A549 (cell line): ENCODE measurements at regions not wholly inside any gene's neighbourhood (a gene's known extent, or its start where the extent isn't known, plus 50 kb on each side); places are given as distances from the start of the nearest gene placed in this dataset.

Experiments
- ATAC-seq, 2 experiments: fragments of 200-7000 bp in 1 of 2; fragments of >200 bp in 1 of 2; cut with Nextera tagmentation in 1 of 2; cut with Tn5 transposase in 1 of 2; 3 replicates each; pipeline versions ENCODE4 v1.8.0 to v1.9.1; 2018 to 2020; ENCODE audit warnings: mild to moderate bottlenecking in 1 of 2, moderate library complexity in 1 of 2
- CTCF ChIA-PET: fragments of 300-600 bp; sonication (Branson Sonifier 250); formaldehyde crosslinking; extraction: SDS; loops from one replicate; lab custom pipeline; 2021; ENCODE audit warnings: antibody characterized with exemption, inconsistent platforms; lab: Yijun Ruan, JAX
- POLR2A ChIA-PET: fragments of 350-600 bp; formaldehyde crosslinking; extraction: SDS; loops from one replicate; lab custom pipeline; 2021; ENCODE audit warnings: antibody characterized with exemption, inconsistent platforms; lab: Yijun Ruan, JAX
- DNase-seq, 2 experiments: peaks; one replicate each; pipeline versions ENCODE4 v3.0.0 to v3.0.0-alpha.2; 2011 to 2016; ENCODE audit warnings: low read depth in 1 of 2, low spot score in 1 of 2
- FAIRE-seq: peaks from 2 replicates; lab custom pipeline; 2011; peaks lifted over from hg19 to GRCh38; lab: Jason Lieb, UNC
- H3K27ac ChIP-seq, 2 experiments: fragments of >200 bp; sonication (Bioruptor Twin); formaldehyde crosslinking; 3 replicates each; pipeline ENCODE4 v1.5.1; 2016 to 2017
- H3K4me1 ChIP-seq: fragments of >200 bp; sonication (Bioruptor Twin); formaldehyde crosslinking; 3 replicates; pipeline ENCODE4 v1.6.1; 2016
- H3K4me2 ChIP-seq: fragments of >200 bp; sonication (Bioruptor Twin); formaldehyde crosslinking; 3 replicates; pipeline ENCODE4 v1.6.1; 2016
- H3K4me3 ChIP-seq: fragments of >200 bp; sonication (Bioruptor Twin); formaldehyde crosslinking; 3 replicates; pipeline ENCODE4 v1.5.1; 2016
- H3K9me3 ChIP-seq: fragments of >200 bp; sonication (Bioruptor Twin); formaldehyde crosslinking; 3 replicates; pipeline ENCODE4 v1.6.1; 2016
- BHLHE40 ChIP-seq: IDR thresholded peaks from 2 replicates; pipeline ENCODE4 v1.6.1; 2012; ENCODE audit warnings: low read depth, low read length, inconsistent platforms
- CHD4 ChIP-seq: fragments of 200-600 bp; sonication (generic); IDR thresholded peaks from 2 replicates; pipeline ENCODE4 v1.6.1; 2016; ENCODE audit warnings: antibody characterized with exemption, mild to moderate bottlenecking, borderline replicate concordance
- E2F6 ChIP-seq: IDR thresholded peaks from 2 replicates; pipeline ENCODE4 v1.6.1; 2012; ENCODE audit warnings: low read depth, borderline replicate concordance
- EHF ChIP-seq: fragments of 250-450 bp; sonication (Bioruptor Pico); IDR thresholded peaks from 2 replicates; pipeline ENCODE4 v1.5.0; 2020; ENCODE audit warnings: mild to moderate bottlenecking
- EHMT2 ChIP-seq: fragments of 200-600 bp; sonication (generic); IDR thresholded peaks from 2 replicates; pipeline ENCODE4 v1.6.1; 2016; ENCODE audit warnings: antibody characterized with exemption, low read depth, mild to moderate bottlenecking, moderate library complexity
- ESRRA ChIP-seq: fragments of 150-350 bp; IDR thresholded peaks from 2 replicates; pipeline ENCODE4 v1.6.1; 2014; ENCODE audit warnings: mild to moderate bottlenecking, low read length, borderline replicate concordance
- FOSB ChIP-seq: fragments of 250-450 bp; sonication (Bioruptor Pico); IDR thresholded peaks from 2 replicates; pipeline ENCODE4 v1.5.0; 2020; ENCODE audit warnings: mild to moderate bottlenecking, moderate library complexity
- FOXS1 ChIP-seq: fragments of 250-450 bp; sonication (Bioruptor Pico); IDR thresholded peaks from 2 replicates; pipeline ENCODE4 v1.5.0; 2020; ENCODE audit warnings: mild to moderate bottlenecking, moderate library complexity
- GATA3 ChIP-seq: IDR thresholded peaks from 2 replicates; pipeline ENCODE4 v1.6.1; 2012; ENCODE audit warnings: borderline replicate concordance
- HEYL ChIP-seq: fragments of 250-450 bp; sonication (Bioruptor Pico); IDR thresholded peaks from 2 replicates; pipeline ENCODE4 v1.8.0; 2021; ENCODE audit warnings: mild to moderate bottlenecking, moderate library complexity
- HOXA7 ChIP-seq: fragments of 250-450 bp; sonication (Bioruptor Pico); IDR thresholded peaks from 2 replicates; pipeline ENCODE4 v1.5.0; 2020; ENCODE audit warnings: mild to moderate bottlenecking, moderate library complexity
- JUN ChIP-seq, 2 experiments: fragments of >200 bp; sonication (Bioruptor Twin); formaldehyde crosslinking; IDR thresholded peaks; 2 replicates in 1 of 2; 3 replicates in 1 of 2; pipeline ENCODE4 v1.6.1; 2016 to 2017
- JUNB ChIP-seq: fragments of >200 bp; sonication (Bioruptor Twin); formaldehyde crosslinking; IDR thresholded peaks from 2 replicates; pipeline ENCODE4 v1.6.1; 2016
- KDM1A ChIP-seq: fragments of 200-600 bp; sonication (generic); IDR thresholded peaks from 2 replicates; pipeline ENCODE4 v1.6.1; 2016; ENCODE audit warnings: low read depth, mild to moderate bottlenecking
- KDM5A ChIP-seq: fragments of 200-600 bp; sonication (generic); IDR thresholded peaks from 2 replicates; pipeline ENCODE4 v1.6.1; 2016; ENCODE audit warnings: antibody characterized with exemption, mild to moderate bottlenecking
- MAFK ChIP-seq: fragments of 450-650 bp; IDR thresholded peaks from 2 replicates; pipeline ENCODE4 v1.6.1; 2014; ENCODE audit not compliant: partially characterized antibody
- MAX ChIP-seq: IDR thresholded peaks from 2 replicates; pipeline ENCODE4 v1.6.1; 2012
- MAZ ChIP-seq: fragments of 150-350 bp; IDR thresholded peaks from 2 replicates; pipeline ENCODE4 v1.6.1; 2014; ENCODE audit warnings: antibody characterized with exemption, low read depth, low read length, borderline replicate concordance
- MYC ChIP-seq: IDR thresholded peaks from 2 replicates; pipeline ENCODE4 v1.6.1; 2012; ENCODE audit warnings: mild to moderate bottlenecking, inconsistent platforms, low read length, improper control_type of control experiment, borderline replicate concordance
- NPAS2 ChIP-seq: fragments of 250-450 bp; sonication (Bioruptor Pico); IDR thresholded peaks from 2 replicates; pipeline ENCODE4 v1.8.0; 2022; ENCODE audit warnings: mild to moderate bottlenecking, moderate library complexity, borderline replicate concordance
- NR3C1 ChIP-seq: fragments of >200 bp; sonication (Bioruptor Twin); formaldehyde crosslinking; IDR thresholded peaks from 3 replicates; pipeline ENCODE4 v1.6.1; 2017
- PHF8 ChIP-seq: fragments of 200-600 bp; sonication (generic); IDR thresholded peaks from 2 replicates; pipeline ENCODE4 v1.6.1; 2016; ENCODE audit warnings: low read depth, mild to moderate bottlenecking, antibody characterized with exemption, moderate library complexity, borderline replicate concordance
- POLR2A ChIP-seq: IDR thresholded peaks from 2 replicates; pipeline ENCODE4 v1.6.1; 2012; ENCODE audit warnings: mild to moderate bottlenecking, low read length
- POLR2AphosphoS2 ChIP-seq: conservative IDR thresholded peaks from 2 replicates; pipeline ENCODE4 v1.6.1; 2012; ENCODE audit warnings: low read length, improper control_type of control experiment, inconsistent platforms
- RCOR1 ChIP-seq: fragments of 150-350 bp; IDR thresholded peaks from 2 replicates; pipeline ENCODE4 v1.6.1; 2014; ENCODE audit warnings: antibody characterized with exemption, low read length, low read depth
- RNF2 ChIP-seq: fragments of 200-600 bp; sonication (generic); IDR thresholded peaks from 2 replicates; pipeline ENCODE4 v1.6.1; 2016; ENCODE audit warnings: low read depth, mild to moderate bottlenecking, antibody characterized with exemption, moderate library complexity, borderline replicate concordance
- SREBF2 ChIP-seq: fragments of 450-650 bp; IDR thresholded peaks from 2 replicates; pipeline ENCODE4 v1.6.1; 2014; ENCODE audit warnings: mild to moderate bottlenecking, moderate library complexity
- TFCP2L1 ChIP-seq: fragments of 250-450 bp; sonication (Bioruptor Pico); IDR thresholded peaks from 2 replicates; pipeline ENCODE4 v1.5.0; 2021; ENCODE audit warnings: mild to moderate bottlenecking
- ZC3H11A ChIP-seq: fragments of 450-650 bp; IDR thresholded peaks from 2 replicates; pipeline ENCODE4 v1.6.1; 2014; ENCODE audit warnings: antibody characterized with exemption, mild to moderate bottlenecking
- ZFP36 ChIP-seq: fragments of 450-650 bp; IDR thresholded peaks from 2 replicates; pipeline ENCODE4 v1.6.1; 2014; ENCODE audit warnings: borderline replicate concordance; ENCODE audit not compliant: partially characterized antibody
- ZNF302 ChIP-seq: fragments of 250-450 bp; sonication (Bioruptor Pico); IDR thresholded peaks from 2 replicates; pipeline ENCODE4 v1.9.0; 2021; ENCODE audit warnings: inconsistent platforms, mild to moderate bottlenecking, moderate library complexity
- WGBS: methylation state at CpG from one replicate; pipeline ENCODE4 v1.1.6; 2017; ENCODE audit errors: missing lambda C conversion rate; 5-methylcytosine and 5-hydroxymethylcytosine counted together
- TF ChIP-seq, protein P1 (sequence below): fragments of >200 bp; sonication (Bioruptor Twin); formaldehyde crosslinking; IDR thresholded peaks from 3 replicates; pipeline ENCODE4 v1.5.1; 2016

GRCh38 chr10:64738462-64738861, 1217.3 kb downstream of the REEP3 start:
- ChIA-PET CTCF (no interaction called here), POLR2A (no interaction called here)
- 0% methylated on average over 2 of the region's 2 CpGs for WGBS
- Histone ChIP-seq H3K27ac (no peak overlapping the region), H3K4me2 (no peak overlapping the region), H3K9me3 (no peaks in the 10 kb centered on the region), H3K4me1 (no peaks in the 10 kb centered on the region), H3K4me3 (no peak overlapping the region)
- DNase-seq (no peak), ATAC-seq (no peak), FAIRE-seq (no peak)
- TF ChIP-seq MAZ: no peak
- no peak for TF ChIP-seq POLR2A
- TF ChIP-seq JUN (IDR thresholded peaks at IDR 0.05): no peak
- no peak for TF ChIP-seq NPAS2 (CRISPR knock-in tag)
- TF ChIP-seq KDM1A: no peak
- no peak for TF ChIP-seq GATA3
- TF ChIP-seq TFCP2L1 (CRISPR knock-in tag): no peak
- TF ChIP-seq ZNF302 (CRISPR knock-in tag): no peak
- no peak for TF ChIP-seq EHMT2
- TF ChIP-seq RCOR1: no peak
- no peak for TF ChIP-seq EHF (CRISPR knock-in tag)
- no peak for TF ChIP-seq JUNB
- TF ChIP-seq BHLHE40: no peak
- TF ChIP-seq PHF8: no peak
- no peak for TF ChIP-seq MAFK
- TF ChIP-seq, protein P1, sequence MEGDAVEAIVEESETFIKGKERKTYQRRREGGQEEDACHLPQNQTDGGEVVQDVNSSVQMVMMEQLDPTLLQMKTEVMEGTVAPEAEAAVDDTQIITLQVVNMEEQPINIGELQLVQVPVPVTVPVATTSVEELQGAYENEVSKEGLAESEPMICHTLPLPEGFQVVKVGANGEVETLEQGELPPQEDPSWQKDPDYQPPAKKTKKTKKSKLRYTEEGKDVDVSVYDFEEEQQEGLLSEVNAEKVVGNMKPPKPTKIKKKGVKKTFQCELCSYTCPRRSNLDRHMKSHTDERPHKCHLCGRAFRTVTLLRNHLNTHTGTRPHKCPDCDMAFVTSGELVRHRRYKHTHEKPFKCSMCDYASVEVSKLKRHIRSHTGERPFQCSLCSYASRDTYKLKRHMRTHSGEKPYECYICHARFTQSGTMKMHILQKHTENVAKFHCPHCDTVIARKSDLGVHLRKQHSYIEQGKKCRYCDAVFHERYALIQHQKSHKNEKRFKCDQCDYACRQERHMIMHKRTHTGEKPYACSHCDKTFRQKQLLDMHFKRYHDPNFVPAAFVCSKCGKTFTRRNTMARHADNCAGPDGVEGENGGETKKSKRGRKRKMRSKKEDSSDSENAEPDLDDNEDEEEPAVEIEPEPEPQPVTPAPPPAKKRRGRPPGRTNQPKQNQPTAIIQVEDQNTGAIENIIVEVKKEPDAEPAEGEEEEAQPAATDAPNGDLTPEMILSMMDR: no peak
- no peak for TF ChIP-seq HEYL (CRISPR knock-in tag)
- no peak for TF ChIP-seq CHD4
- no peak for TF ChIP-seq NR3C1
- TF ChIP-seq ESRRA: no peak

- ChIA-PET CTCF (interaction anchor here (0.6 kb wide), 1 partner anchor 890 kb away, joined by 3 read pairs; no protein-coding TSS in a partner anchor), POLR2A (no interaction called here)
- Histone ChIP-seq H3K27ac (no peak overlapping the region), H3K4me3 (no peak overlapping the region), H3K4me1 (no peaks in the 10 kb centered on the region), H3K4me2 (no peak overlapping the region), H3K9me3 (no peaks in the 10 kb centered on the region)
- no peak for ATAC-seq
- 0% methylated on average over 1 of the region's 1 CpG for WGBS
- no peak for DNase-seq
- FAIRE-seq: no peak
- TF ChIP-seq FOXS1 (CRISPR knock-in tag) (no peak), ZC3H11A (no peak), SREBF2 (no peak), JUN (IDR thresholded peaks at IDR 0.05) (no peak), FOSB (CRISPR knock-in tag) (no peak), ZFP36 (no peak), MYC (no peak), MAZ (no peak), ESRRA (no peak), POLR2AphosphoS2 (no peak), MAX (no peak), PHF8 (no peak), RNF2 (no peak), EHMT2 (no peak), HEYL (CRISPR knock-in tag) (no peak), NR3C1 (no peak), KDM5A (no peak), HOXA7 (CRISPR knock-in tag) (no peak), E2F6 (no peak)
Observed at GRCh38 chr10:64745565-64745964, 1224.4 kb downstream of the REEP3 start.
